Osteocyte (in vitro differentiated cells): ENCODE measurements at regions not wholly inside any gene's neighbourhood (a gene's known extent, or its start where the extent isn't known, plus 50 kb on each side); places are given as distances from the start of the nearest gene placed in this dataset.

Experiments
- DNase-seq: peaks from one replicate; pipeline ENCODE4 v3.0.0; 2021; ENCODE audit warnings: mixed read lengths; ENCODE audit not compliant: unreplicated experiment; ENCODE audit errors: extremely low spot score
- H3K27ac Mint-ChIP-seq: one replicate; pipeline ENCODE4 v1.8.0; 2021; ENCODE audit warnings: mild to moderate bottlenecking, mixed read lengths; ENCODE audit not compliant: unreplicated experiment
- H3K27me3 Mint-ChIP-seq: one replicate; pipeline ENCODE4 v1.8.0; 2021; ENCODE audit warnings: mixed read lengths; ENCODE audit not compliant: unreplicated experiment
- H3K36me3 Mint-ChIP-seq: one replicate; pipeline ENCODE4 v1.8.0; 2021; ENCODE audit warnings: mixed read lengths; ENCODE audit not compliant: unreplicated experiment
- H3K4me1 Mint-ChIP-seq: one replicate; pipeline ENCODE4 v1.8.0; 2021; ENCODE audit warnings: mixed read lengths; ENCODE audit not compliant: unreplicated experiment
- H3K4me3 Mint-ChIP-seq: one replicate; pipeline ENCODE4 v1.8.0; 2021; ENCODE audit warnings: mild to moderate bottlenecking, moderate library complexity, mixed read lengths; ENCODE audit not compliant: unreplicated experiment
- H3K9me3 Mint-ChIP-seq: one replicate; pipeline ENCODE4 v1.8.0; 2021; ENCODE audit warnings: mixed read lengths; ENCODE audit not compliant: unreplicated experiment
- TF ChIP-seq, protein P1 (sequence below): fragments of 200-600 bp; sonication (generic); IDR thresholded peaks from 2 replicates; pipeline ENCODE4 v1.5.0; 2021; ENCODE audit warnings: antibody characterized with exemption, mild to moderate bottlenecking, moderate library complexity

DNA sequence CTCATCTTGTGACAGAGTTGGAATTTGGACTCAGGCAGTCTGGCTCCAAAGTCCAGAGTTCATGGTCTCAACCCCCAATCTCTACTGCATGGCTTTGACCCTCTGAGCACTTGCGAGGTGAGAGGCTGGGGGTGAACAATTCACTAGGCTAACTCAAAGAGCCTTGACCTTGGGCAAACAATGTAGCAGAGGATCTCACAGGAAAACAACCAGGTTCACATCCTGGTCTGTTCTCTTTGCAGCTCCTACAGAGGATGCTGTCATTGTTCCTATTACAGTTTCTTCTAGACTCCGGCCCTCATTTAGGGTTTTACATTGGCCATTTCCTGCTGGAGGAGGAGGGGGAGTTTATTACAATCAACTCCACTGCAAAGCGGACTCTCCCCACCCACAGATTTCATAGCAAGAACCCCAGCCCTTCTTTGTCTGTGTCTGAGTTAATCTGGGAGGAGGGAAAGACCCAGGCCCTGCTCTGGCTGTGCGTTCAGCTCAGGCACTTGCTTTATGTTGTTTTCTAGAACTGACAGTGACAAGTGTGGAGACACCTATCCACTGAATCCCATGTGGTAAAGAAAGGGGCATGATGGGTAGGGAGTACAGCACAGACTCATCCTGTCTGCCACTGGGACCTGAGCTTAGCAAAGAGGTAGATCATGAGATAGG lies 101.6 kb downstream of the LBH start:
- no peaks in the 10 kb centered on the region for H3K9me3 Mint-ChIP-seq
- no peak overlapping the region for H3K27ac Mint-ChIP-seq
- TF ChIP-seq, protein P1, sequence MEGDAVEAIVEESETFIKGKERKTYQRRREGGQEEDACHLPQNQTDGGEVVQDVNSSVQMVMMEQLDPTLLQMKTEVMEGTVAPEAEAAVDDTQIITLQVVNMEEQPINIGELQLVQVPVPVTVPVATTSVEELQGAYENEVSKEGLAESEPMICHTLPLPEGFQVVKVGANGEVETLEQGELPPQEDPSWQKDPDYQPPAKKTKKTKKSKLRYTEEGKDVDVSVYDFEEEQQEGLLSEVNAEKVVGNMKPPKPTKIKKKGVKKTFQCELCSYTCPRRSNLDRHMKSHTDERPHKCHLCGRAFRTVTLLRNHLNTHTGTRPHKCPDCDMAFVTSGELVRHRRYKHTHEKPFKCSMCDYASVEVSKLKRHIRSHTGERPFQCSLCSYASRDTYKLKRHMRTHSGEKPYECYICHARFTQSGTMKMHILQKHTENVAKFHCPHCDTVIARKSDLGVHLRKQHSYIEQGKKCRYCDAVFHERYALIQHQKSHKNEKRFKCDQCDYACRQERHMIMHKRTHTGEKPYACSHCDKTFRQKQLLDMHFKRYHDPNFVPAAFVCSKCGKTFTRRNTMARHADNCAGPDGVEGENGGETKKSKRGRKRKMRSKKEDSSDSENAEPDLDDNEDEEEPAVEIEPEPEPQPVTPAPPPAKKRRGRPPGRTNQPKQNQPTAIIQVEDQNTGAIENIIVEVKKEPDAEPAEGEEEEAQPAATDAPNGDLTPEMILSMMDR = no peak
- no peak overlapping the region for H3K4me3 Mint-ChIP-seq
- H3K36me3 Mint-ChIP-seq = no peaks in the 10 kb centered on the region
- no peak for DNase-seq
- H3K4me1 Mint-ChIP-seq = no peaks in the 10 kb centered on the region
- no peaks in the 10 kb centered on the region for H3K27me3 Mint-ChIP-seq

DNA sequence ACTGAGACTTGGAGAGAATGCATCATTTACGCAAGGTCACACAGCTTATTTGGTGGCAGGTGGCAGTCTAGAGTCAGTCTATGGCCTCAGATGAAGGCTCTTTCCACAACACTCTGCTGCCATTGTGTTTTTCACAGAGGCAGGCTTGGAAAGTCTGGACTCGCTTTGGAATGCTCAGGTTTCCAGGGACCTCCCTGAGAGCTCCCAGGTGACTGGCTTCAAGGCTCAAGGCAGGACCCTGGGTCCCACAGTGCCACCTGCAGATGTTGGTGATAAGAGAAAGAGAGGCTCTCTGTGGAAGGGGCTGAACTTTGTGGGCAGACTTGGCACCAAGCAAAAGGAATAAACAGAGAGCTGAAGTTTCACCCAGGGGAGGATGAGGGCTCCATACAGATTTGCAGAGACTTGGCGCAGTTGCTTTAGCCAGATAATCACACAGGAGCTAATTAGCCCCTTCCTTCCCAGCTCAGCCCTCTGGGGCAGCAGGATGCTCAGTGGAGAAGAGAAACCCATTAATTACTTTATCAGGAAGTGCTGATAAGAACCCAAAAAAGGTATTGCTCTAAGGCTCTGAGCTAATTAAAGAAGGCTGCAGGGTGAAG lies 103.5 kb downstream of the LBH start:
- Mint-ChIP-seq H3K4me3 (no peak overlapping the region), H3K9me3 (no peaks in the 10 kb centered on the region), H3K27ac (no peak overlapping the region), H3K4me1 (no peaks in the 10 kb centered on the region), H3K36me3 (no peaks in the 10 kb centered on the region), H3K27me3 (no peaks in the 10 kb centered on the region)
- no peak for DNase-seq
- TF ChIP-seq, protein P1 = no peak

DNA sequence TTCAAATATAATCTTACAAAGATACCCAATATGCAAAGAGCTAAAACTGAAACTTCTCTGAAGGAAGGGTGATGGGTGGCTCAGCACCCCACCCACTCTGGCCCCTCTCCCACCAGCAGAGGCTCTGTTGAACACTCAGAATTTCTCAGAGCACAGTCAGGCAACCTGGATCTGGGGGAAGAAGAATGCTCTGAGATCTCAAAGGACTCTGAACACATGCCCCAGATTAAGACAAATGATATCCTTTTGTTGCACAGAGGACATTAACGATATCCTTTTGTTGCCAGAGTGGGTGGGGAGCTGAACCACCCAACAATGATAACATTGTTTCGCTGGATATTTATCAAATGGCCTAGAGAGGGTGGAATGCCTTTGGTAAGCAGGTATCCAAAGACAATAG lies 104.8 kb downstream of the LBH start:
- no peaks in the 10 kb centered on the region for H3K27me3 Mint-ChIP-seq
- H3K4me3 Mint-ChIP-seq = no peak overlapping the region
- H3K27ac Mint-ChIP-seq = no peak overlapping the region
- TF ChIP-seq, protein P1 = no peak
- H3K36me3 Mint-ChIP-seq = no peaks in the 10 kb centered on the region
- DNase-seq = no peak
- H3K9me3 Mint-ChIP-seq = no peaks in the 10 kb centered on the region
- H3K4me1 Mint-ChIP-seq = no peaks in the 10 kb centered on the region

DNA sequence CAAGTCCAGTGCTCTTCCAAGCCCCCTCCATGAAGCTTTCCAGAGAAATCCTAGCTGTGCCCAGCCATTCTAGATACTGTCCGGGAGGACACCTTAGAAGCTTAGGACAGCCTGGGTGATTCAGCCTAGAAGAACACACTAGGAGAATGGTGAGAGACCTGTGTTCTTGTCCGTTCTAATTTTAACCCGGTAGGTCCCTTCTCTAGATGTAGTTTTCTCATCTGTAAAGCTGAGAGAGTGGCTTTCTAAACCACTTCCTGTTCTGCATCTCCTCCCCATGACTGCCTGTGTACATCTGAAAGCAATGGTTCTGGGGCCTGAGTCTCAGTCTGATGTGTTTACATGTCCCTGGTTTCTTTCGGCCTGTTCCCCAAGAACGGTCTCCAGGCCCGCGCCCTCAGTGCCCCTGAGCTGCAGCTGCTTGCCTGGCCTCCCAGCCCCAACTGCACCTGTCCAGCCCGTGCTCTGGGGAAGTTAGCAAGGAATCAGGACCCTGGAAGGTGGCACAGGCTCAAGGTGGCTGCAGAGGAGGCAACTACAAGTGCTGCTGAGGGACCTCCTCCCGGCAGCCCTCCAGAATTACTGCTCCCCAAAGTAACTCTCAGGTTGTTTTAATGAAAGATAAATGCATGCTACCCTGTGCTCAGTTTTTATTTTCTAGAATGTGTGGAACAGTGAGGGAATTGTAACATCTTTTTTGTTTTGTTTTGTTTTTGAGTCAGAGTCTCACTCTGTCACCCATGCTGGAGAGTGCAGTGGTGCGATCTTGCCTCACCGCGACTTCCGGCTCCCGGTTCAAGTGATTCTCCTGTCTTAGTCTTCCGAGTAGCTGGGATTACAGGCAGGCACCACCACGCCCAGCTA lies 105.9 kb downstream of the LBH start:
- no peaks in the 10 kb centered on the region for H3K9me3 Mint-ChIP-seq
- no peak overlapping the region for H3K4me3 Mint-ChIP-seq
- H3K27me3 Mint-ChIP-seq = peaks cover 3% of the 10 kb centered on the region
- no peak for DNase-seq
- H3K4me1 Mint-ChIP-seq = no peaks in the 10 kb centered on the region
- H3K27ac Mint-ChIP-seq = no peak overlapping the region
- TF ChIP-seq, protein P1 = no peak
- no peaks in the 10 kb centered on the region for H3K36me3 Mint-ChIP-seq

DNA sequence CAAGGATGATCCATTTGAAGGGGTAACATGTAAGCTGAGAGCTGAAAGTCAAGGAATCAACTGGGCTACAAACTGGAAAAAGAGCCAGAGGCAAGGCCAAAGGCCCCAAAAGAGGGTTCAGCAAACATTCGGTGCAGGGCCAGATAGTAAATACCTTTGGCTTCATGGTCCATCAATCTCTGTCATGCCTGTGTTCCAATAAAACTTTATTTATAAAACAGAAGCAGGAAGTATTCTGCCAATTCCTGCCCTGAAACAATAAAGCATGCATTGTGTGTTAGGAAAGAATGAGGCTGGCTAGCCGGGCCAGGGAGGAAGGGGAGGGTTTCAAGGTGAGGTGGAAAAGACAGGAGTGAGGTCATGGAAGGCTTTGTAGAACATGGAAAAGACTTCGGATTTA lies 107.1 kb downstream of the LBH start:
- H3K27me3 Mint-ChIP-seq = peaks cover 3% of the 10 kb centered on the region
- no peaks in the 10 kb centered on the region for H3K4me1 Mint-ChIP-seq
- DNase-seq = no peak
- TF ChIP-seq, protein P1 = no peak
- no peak overlapping the region for H3K4me3 Mint-ChIP-seq
- peaks cover 4% of the 10 kb centered on the region for H3K9me3 Mint-ChIP-seq
- H3K36me3 Mint-ChIP-seq = no peaks in the 10 kb centered on the region
- H3K27ac Mint-ChIP-seq = no peak overlapping the region
